Erythroblast (primary cell): ENCODE measurements at regions not wholly inside any gene's neighbourhood (a gene's known extent, or its start where the extent isn't known, plus 50 kb on each side); places are given as distances from the start of the nearest gene placed in this dataset.

Source experiments
- DNase-seq, 2 experiments: peaks; one replicate each; lab custom pipeline; 2025; lab: John Stamatoyannopoulos, UW
- GATA1 ChIP-seq: IDR thresholded peaks from 2 replicates; pipeline ENCODE4 v1.6.1; 2011; ENCODE audit warnings: low read depth, mild to moderate bottlenecking, control low read depth, low read length, moderate library complexity
- POLR2A ChIP-seq: IDR thresholded peaks from 2 replicates; pipeline ENCODE4 v1.6.1; 2011; ENCODE audit warnings: mild to moderate bottlenecking, low read length

DNA sequence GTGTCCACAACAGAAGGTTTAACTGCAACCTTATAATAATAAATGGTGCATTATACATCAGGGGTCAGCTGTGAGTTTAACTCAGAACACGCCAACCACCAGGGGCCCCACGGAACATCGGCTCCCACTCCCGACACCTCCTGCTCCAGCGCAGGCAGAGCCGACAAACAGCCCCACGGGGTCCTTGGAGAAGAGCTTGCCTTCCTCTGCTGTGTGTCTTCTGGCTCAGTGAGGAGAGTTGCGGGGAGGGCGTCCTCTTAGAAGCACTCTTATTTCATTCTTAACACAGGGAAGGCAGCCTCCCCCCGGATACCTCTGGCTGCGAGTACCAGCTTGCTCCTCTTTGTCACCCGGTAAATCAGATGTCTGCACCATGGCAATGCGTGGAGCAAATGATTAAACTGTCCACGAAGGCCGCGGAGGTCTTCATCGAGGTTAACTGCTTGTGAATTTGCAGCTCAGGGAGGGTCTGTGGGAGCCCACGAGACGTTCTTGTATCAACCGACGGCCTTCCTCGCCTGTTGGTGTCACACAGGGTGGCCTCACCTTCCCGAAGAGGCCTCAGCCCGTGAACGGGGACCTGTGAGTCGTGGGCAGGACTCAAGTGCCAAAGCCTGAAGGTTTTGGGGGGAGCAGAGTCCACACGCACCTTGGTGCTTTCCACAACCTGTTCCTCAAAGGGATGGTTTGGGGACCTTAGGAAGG lies 464.0 kb downstream of the BRD1 start:
- DNase-seq, result no peak
- TF ChIP-seq POLR2A (no peak), GATA1 (no peak)

DNA sequence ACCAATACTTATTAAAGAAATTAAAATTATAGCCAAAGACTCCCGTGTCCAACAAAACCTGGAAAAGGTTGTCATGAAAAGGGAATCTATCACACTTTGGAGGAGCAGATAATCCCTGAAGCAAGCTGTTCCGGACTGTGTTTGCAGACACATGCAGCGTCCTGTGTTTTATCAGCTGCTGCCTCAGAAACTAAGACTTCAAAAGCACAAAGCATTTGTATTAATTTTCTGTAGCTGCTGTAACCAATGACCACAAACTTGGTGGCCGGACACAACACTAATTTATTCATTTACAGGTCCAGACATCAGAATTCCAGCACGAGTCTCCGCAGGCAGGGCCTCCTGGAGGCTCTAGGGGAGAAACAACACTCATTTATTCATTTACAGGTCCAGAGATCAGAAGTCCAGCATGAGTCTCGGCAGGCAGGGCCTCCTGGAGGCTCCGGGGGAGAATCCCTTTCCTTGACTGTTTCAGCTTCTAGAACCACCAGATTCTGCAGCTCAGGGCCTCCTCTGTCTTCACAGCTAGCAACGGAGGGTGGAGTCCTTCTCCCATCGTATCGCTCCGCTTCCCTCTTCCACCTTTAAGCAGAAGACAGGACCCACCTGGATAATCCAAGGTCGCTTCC lies 465.3 kb downstream of the BRD1 start:
- TF ChIP-seq GATA1 (no peak), POLR2A (no peak)

DNA sequence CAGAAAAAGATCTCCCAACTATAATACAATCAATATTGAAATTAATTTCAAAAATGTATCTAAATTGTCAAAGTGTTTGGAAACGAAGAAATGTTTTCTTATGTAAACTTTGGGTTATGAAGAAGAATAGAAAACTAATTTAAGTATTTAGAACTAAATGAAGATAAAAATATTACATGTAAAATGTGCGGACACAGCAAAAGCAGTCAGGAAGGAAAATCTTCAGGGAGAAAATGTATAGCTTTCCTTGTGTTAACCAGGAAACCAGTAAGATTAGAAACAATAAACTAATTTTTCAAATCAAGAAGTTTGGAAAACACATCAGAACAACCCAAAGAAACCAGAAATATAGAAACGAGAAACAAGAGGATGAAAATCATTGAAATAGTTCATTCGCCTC lies 466.5 kb downstream of the BRD1 start:
- DNase-seq, result no peak
- TF ChIP-seq GATA1 (no peak), POLR2A (no peak)

More for the DNA sequence above, 465.3 kb downstream of the BRD1 start:
- no peak for DNase-seq

DNA sequence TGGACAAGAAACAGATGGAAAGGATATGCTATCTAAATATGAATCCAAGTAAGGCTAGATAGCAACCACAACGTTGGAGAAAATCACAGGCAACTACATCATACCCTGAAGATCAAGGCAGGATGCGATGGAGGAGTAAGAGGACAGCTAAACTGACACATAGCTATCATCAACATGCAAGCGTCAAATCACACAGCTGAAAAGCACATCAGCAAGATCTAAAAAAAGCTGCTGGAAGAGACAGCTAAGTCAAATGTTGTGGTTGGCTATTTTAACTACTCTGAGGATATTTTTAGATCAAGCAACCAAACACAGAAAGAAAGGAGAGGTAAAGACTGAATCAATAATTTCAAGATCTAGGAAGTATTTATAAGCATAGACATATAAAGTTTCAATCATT lies 466.9 kb downstream of the BRD1 start:
- no peak for TF ChIP-seq GATA1
- TF ChIP-seq POLR2A, result no peak
- DNase-seq, result no peak

DNA sequence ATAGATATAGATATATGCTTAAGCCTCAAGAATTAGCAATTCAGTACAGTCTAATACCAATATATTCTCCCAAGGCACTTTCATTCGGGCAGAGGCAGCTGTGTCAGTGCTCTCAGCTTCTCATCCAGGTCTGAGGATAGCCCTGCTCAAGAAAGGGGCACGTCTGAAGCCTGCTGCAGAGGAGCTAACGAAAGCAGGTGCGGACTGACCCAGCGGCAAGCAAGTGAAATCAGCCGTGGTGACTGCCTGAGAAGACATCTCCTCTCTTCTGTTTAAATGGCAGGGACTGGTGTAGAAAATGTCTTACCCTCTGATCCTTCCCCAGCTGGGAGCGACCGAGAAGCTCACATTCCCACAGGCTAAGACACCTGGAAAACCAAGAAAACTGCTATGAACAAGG lies 468.6 kb downstream of the BRD1 start:
- TF ChIP-seq GATA1 (no peak), POLR2A (no peak)
- DNase-seq, result no peak

DNA sequence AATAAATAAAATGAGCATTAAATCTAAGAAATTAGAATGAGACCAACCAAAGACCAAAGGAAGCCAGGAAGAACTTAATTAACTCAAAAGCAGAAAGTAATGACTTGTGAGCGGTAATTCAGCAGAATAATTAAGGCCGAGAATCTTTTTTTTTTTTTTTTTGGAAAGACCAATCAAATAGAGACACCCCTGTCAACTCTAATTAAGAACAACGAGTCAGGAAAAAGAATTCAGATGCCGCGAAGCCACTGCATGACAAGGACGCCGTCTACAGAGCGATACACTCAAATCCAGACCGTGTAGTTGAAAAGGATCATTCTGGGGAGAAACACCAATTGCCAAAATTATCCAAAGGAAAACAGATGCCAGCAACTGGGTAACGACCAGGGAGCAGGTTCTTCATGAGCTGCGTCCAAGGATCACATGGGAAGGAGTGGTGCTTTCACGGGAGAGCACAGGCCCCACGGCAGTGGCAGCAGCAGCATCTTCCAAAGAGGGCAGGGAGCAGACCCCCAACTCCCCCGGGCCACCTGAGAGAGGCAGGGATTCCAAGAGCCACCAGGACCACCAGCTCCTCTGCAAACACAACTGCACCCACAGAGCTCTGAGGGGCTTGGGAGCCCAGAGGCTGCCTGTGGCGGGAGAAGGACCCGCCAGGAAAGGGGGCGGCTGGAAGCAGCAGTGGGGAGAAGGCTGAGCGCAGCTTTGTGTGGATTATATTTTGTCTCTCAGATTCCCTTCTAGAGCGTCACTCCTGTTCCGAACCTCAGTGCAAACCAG lies 469.8 kb downstream of the BRD1 start:
- no peak for DNase-seq
- TF ChIP-seq POLR2A (no peak), GATA1 (no peak)

DNA sequence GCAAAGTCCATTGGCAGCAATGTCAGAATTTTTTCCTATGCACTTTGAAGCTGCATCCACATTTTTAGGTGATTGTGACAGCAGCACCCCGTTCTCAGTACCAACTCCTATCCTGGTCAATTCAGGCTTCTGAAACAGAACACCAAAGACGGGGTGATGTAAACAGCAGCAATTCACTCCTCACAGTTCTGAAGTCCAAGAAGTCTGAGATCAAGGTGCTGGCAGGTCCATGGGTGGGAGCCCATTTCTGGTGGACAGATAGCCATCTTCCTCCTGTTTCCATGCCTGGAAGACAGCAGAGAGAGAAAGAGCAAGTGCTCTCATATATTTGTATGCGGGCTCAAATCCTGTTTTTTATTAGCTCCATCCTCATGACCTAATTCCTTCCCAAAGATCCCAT lies 471.2 kb downstream of the BRD1 start:
- TF ChIP-seq POLR2A (no peak), GATA1 (no peak)
- no peak for DNase-seq

DNA sequence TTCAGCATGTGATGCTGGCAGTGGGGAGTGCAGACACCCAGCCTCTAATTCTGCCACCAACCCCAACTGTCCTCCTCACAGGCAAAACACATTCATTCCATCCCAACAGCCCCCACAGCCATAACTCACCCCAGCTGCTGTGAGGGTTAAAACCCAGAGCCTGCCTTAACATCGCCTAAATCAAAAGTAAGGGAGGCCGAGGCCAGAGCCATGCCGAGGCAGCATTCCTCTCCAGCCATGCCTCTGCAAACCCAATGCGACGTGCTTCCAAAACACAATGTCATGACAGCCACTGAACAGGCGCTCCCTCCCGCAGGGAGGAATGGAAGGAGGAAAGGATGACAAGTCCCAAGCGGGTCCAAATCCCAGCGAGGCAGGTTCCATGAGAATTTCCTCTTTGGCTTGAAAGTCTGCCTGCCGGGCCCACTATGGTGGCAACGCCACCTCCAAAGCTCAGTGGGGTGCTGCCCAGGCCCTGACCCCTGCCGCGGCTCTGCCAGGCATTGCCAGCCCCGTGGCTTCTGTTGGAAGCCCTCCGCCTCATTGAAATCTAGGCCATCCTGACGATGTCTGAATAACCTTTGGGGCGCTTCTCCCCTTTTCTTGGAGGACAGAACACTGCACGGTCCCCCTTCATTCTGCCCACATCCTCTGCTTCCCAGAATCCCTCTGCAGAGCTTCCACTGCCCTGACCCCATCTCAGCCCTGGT lies 472.3 kb downstream of the BRD1 start:
- no peak for TF ChIP-seq GATA1
- TF ChIP-seq POLR2A, result no peak
- DNase-seq, result no peak

DNA sequence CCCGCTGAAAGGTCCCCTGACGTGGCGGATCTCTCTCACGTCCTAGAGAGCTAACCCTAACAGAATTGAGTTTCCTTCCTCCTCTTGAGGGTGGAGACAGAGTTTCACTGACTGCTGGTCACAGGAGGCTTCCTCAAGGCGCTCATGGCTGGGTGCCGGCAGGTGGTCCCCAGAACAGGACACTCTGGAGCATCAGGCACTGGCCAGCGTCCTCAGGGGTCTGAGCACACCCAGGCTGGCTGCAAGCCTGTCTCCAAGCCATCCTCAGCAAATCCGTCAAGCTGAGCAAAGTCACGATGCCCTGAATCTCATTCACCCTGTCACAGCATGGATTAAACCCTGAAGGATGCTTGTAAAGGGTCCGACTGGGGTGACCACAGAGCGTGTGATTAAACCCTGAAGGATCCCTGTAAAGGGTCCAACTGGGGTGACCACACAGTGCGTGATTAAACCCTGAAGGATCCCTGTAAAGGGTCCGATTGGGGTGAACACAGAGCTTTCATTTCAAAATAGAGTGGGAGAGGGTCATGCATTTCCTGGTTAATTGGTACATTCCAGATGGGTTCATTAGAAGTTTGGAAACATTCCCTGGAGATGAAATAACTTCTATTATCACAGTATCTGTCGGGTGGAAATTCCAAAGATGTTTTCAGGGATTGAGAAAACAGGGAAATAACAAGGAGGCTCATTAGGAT lies 473.0 kb downstream of the BRD1 start:
- no peak for DNase-seq
- no peak for TF ChIP-seq GATA1
- no peak for TF ChIP-seq POLR2A

DNA sequence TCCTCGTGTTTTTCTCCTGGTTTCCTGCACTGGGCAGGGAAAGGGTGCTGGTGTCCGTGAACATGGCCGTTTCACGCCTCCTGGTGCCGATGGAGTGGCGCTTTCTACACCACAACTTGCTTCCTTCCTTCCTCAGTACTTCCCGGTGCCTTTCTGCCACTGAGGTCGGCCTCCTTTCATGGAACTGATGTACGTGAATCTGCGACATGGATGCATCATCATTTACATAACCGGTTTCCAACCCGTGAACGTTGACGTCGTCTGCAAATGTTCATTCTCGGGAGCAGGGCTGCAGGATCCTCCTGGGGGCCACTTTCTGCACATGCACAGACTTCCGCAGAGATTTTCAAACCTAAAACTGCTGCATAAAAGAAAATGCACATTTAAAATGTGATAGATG lies 474.4 kb downstream of the BRD1 start:
- no peak for DNase-seq
- no peak for TF ChIP-seq POLR2A
- TF ChIP-seq GATA1, result no peak

DNA sequence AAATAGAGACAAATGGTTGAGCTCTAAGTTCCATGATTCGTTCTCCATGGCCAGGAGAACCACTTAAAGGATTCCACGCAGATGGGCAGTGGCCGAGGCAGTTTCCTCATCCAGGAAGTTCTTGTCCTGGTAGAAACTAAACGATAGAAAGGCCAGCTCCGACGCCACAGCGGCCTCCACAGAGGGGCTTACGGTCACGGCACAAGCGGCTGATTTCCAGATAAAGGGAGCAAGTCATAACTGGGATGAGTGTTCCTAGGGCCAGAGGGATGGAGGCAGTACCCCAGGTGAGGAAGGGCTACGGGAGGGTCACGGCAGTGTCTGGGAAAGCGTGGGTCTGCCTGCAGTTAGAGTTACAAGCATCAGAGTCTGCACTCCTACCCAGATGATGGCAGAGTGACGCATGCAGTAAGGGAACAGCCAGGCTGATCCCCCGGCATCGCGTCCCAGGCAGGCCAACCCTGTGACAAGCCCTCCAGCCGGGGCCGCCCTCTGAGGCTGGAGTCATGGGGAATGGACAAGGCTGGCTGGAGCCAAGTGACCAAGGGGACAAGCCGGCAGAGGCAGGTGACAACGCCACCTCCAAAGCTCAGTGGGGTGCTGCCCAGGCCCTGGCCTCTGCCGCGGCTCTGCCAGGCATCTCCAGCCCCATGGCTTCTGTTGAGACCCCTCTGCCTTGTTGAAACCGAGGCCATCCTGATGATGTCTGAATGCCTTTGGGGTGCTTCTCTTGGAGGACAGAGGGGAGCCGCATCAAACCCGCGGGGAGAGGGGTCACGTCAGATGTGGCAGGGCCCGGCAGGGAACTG lies 475.1 kb downstream of the BRD1 start:
- TF ChIP-seq POLR2A (no peak), GATA1 (no peak)
- no peak for DNase-seq

DNA sequence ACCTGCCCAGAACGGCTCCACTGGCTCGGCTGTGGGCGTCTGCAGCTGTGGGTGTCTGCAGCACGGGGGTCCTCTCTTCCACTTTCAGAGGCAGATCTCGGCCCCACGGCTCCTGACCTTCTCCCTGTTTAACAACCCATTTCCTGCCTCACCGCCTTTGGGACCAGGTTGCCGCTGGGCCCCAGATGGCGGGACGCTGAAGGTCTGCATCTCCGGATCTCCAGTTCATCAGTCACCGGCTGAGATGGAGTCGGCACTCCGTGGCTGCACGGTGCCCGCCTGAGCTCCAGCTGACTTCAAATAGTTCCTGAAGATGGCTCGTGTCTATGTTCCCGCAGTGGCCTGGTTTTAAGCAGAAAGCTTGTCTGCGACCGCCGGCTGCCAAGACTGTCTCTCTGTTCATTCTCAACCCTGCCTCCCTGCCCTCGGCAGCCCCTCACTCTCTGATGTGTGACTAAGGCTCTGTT lies 475.9 kb downstream of the BRD1 start:
- DNase-seq, result no peak
- TF ChIP-seq POLR2A (no peak), GATA1 (no peak)
